ENCODE measurements at regions not wholly inside any gene's neighbourhood (a gene's known extent, or its start where the extent isn't known, plus 50 kb on each side); places are given as distances from the start of the nearest gene placed in this dataset.

- no peak for TF ChIP-seq SNAI2 (CRISPR knock-in tag; IDR thresholded peaks at IDR 0.05)
- no peak for TF ChIP-seq PPARA (CRISPR knock-in tag; IDR thresholded peaks at IDR 0.05; ENCODE audit: borderline replicate concordance)
Measured at GRCh38 chr1:238119060-238119459, 228.3 kb upstream of the ZP4 start.

Measured in SK-N-SH treated with all-trans-retinoic acid at 6 μM for 48 hours (cell line).